ENCODE measurements at regions not wholly inside any gene's neighbourhood (a gene's known extent, or its start where the extent isn't known, plus 50 kb on each side); places are given as distances from the start of the nearest gene placed in this dataset.

DNA sequence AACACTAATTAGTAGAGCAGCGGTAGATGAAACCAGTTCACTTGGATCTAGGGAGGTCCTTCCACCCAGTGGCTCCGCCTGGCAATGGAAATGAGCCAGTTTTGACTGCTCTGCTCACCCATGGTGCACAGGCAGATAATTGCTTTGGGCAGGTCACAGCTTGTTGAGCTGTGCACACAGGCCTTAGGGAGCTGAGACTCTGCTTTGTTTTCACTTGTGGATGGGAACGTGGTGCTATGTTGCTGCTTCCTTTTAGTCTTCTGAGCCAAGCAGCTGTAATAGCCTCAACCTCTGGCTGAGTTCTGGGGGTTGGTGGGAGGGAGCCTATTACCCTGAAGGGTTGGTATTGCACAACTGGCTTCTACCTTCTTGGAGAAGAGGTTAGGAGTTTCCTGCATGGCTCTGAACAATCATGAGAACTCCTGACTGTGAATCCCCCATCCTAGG, 262.3 kb upstream of the MTNR1B start:
- TF ChIP-seq, protein P1, sequence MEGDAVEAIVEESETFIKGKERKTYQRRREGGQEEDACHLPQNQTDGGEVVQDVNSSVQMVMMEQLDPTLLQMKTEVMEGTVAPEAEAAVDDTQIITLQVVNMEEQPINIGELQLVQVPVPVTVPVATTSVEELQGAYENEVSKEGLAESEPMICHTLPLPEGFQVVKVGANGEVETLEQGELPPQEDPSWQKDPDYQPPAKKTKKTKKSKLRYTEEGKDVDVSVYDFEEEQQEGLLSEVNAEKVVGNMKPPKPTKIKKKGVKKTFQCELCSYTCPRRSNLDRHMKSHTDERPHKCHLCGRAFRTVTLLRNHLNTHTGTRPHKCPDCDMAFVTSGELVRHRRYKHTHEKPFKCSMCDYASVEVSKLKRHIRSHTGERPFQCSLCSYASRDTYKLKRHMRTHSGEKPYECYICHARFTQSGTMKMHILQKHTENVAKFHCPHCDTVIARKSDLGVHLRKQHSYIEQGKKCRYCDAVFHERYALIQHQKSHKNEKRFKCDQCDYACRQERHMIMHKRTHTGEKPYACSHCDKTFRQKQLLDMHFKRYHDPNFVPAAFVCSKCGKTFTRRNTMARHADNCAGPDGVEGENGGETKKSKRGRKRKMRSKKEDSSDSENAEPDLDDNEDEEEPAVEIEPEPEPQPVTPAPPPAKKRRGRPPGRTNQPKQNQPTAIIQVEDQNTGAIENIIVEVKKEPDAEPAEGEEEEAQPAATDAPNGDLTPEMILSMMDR (conservative IDR thresholded peaks at IDR 0.05), result no peak
- no peak overlapping the region for H4K8ac ChIP-seq (replicated peaks; ENCODE audit: insufficient read length, low read depth, low read length)
- no peak overlapping the region for H3K4me2 ChIP-seq (ENCODE audit: insufficient read depth, insufficient read length, low read length)
- H2BK5ac ChIP-seq (ENCODE audit: insufficient read length, low read length), result no peak overlapping the region
- H2BK12ac ChIP-seq (ENCODE audit: insufficient read length, low read depth, low read length), result no peak overlapping the region
- Mint-ChIP-seq H3K4me1 (peaks cover 18 to 26% of the 10 kb centered on the region in 2 experiments), H3K9me3 (peaks cover 10 to 16% of the 10 kb centered on the region in 2 experiments), H3K36me3 (ENCODE audit: insufficient read depth in 1 of 3, low read depth in 3 of 3) (peaks cover 4 to 24% (median 9%) of the 10 kb centered on the region in 3 experiments; a peak in 6 of 7 replicates), H3K27me3 (ENCODE audit: low read depth) (no peaks in the 10 kb centered on the region), H3K27ac (no peak overlapping the region), H3K4me3 (no peak overlapping the region)
- H2BK20ac ChIP-seq (ENCODE audit: low read depth, low read length, poor library complexity, severe bottlenecking), result no peak overlapping the region
- H2BK15ac ChIP-seq (ENCODE audit: low read depth, low read length), result no peak overlapping the region
- no peaks in the 10 kb centered on the region for H3K79me1 ChIP-seq (ENCODE audit: insufficient read depth, low read depth, low read length, poor library complexity, severe bottlenecking)
- H4K91ac ChIP-seq (ENCODE audit: insufficient read length, low read depth, low read length), result no peak overlapping the region
- H3K4ac ChIP-seq (ENCODE audit: low read depth, low read length), result no peak overlapping the region
- no peak for DNase-seq
- no peak overlapping the region for H3T11ph ChIP-seq (ENCODE audit: low read length)
- peaks cover 4% of the 10 kb centered on the region; the same call in 1 of the 2 replicates for H3K4me1 ChIP-seq (ENCODE audit: insufficient read depth, low read length)
- no peak overlapping the region for H2AK5ac ChIP-seq (ENCODE audit: insufficient read length, low read length)
- no peak overlapping the region for H3K9ac ChIP-seq (ENCODE audit: extremely low read depth, insufficient read length, low read length)
- H3K27ac ChIP-seq (ENCODE audit: insufficient read length, low read depth, low read length), result no peak overlapping the region
- H3K9me3 ChIP-seq (ENCODE audit: control insufficient read depth, low read depth, low read length), result no peaks in the 10 kb centered on the region
- H4K5ac ChIP-seq (ENCODE audit: insufficient read length, low read depth, low read length), result no peak overlapping the region
- H2BK120ac ChIP-seq (ENCODE audit: low read depth, low read length, poor library complexity, severe bottlenecking), result no peak overlapping the region
- H3K27me3 ChIP-seq (ENCODE audit: insufficient read depth, low read length), result no peaks in the 10 kb centered on the region
- no peaks in the 10 kb centered on the region for H4K20me1 ChIP-seq (ENCODE audit: control insufficient read depth, insufficient read depth, insufficient read length)
- H3K23me2 ChIP-seq (ENCODE audit: insufficient read length, low read depth, low read length, poor library complexity, severe bottlenecking), result no peaks in the 10 kb centered on the region
- H3K56ac ChIP-seq (ENCODE audit: insufficient read length, low read depth, low read length), result no peak overlapping the region
- H3K14ac ChIP-seq (ENCODE audit: insufficient read depth, low read length), result no peak overlapping the region; the same call in 1 of the 2 replicates
- no peak overlapping the region for H3K18ac ChIP-seq (ENCODE audit: insufficient read length, low read depth, low read length)
- H3K79me2 ChIP-seq (ENCODE audit: insufficient read depth, low read length), result no peaks in the 10 kb centered on the region
- H2AFZ ChIP-seq (ENCODE audit: low read length), result no peak overlapping the region
- WGBS (ENCODE audit: extremely low coverage, insufficient read length, low lambda C conversion rate), result no CpG with 5 or more reads among the region's 3 CpGs
- no peak overlapping the region for H3K23ac ChIP-seq (ENCODE audit: insufficient read length, low read depth, low read length)
